ENCODE measurements at regions not wholly inside any gene's neighbourhood (a gene's known extent, or its start where the extent isn't known, plus 50 kb on each side); places are given as distances from the start of the nearest gene placed in this dataset.

GRCh38 chr22:48338793-48339705 is 1488.6 kb downstream of the BRD1 start:
- TF ChIP-seq CTCF (conservative IDR thresholded peaks at IDR 0.05) = no peak
- H3K27ac ChIP-seq = no peak overlapping the region

- H3K27ac ChIP-seq = no peak overlapping the region
- no peak for TF ChIP-seq CTCF (conservative IDR thresholded peaks at IDR 0.05)
Observed at GRCh38 chr22:48337957-48338792, 1489.5 kb downstream of the BRD1 start.

GRCh38 chr22:48336339-48337060 is 1491.2 kb downstream of the BRD1 start:
- no peak for TF ChIP-seq CTCF (conservative IDR thresholded peaks at IDR 0.05)

GRCh38 chr22:48335442-48336139 is 1492.1 kb downstream of the BRD1 start:
- H3K27ac ChIP-seq = no peak overlapping the region
- no peak for TF ChIP-seq CTCF (conservative IDR thresholded peaks at IDR 0.05)

More at GRCh38 chr22:48336339-48337060, 1491.2 kb downstream of the BRD1 start:
- H3K27ac ChIP-seq = no peak overlapping the region

- H3K27ac ChIP-seq = no peak overlapping the region
- no peak for TF ChIP-seq CTCF (conservative IDR thresholded peaks at IDR 0.05)
Observed at GRCh38 chr22:48334971-48335370, 1492.7 kb downstream of the BRD1 start.

GRCh38 chr22:48333816-48334735 is 1493.6 kb downstream of the BRD1 start:
- no peak for TF ChIP-seq CTCF (conservative IDR thresholded peaks at IDR 0.05)
- H3K27ac ChIP-seq = no peak overlapping the region

Data from VCaP (cell line).